Liver (tissue), 8 donors: ENCODE measurements at regions not wholly inside any gene's neighbourhood (a gene's known extent, or its start where the extent isn't known, plus 50 kb on each side); places are given as distances from the start of the nearest gene placed in this dataset.

Experiments used
- DNase-seq: peaks from one replicate; pipeline ENCODE4 v3.0.0-alpha.2; 2017; ENCODE audit warnings: low spot score
- H3K27ac ChIP-seq, 2 donors: one replicate each; pipeline ENCODE4 v1.7.0; 2013; ENCODE audit warnings: inconsistent platforms in 2 of 2, low read length in 2 of 2, control low read depth in 1 of 2, low read depth in 1 of 2, mild to moderate bottlenecking in 1 of 2
- H3K27me3 ChIP-seq, 4 donors: one replicate each; pipeline versions ENCODE4 v1.6.1 to v1.7.0; 2013; ENCODE audit warnings: low read length in 3 of 4, inconsistent platforms in 1 of 4, mild to moderate bottlenecking in 1 of 4, moderate library complexity in 1 of 4; ENCODE audit not compliant: control insufficient read depth in 4 of 4, insufficient read depth in 4 of 4
- H3K36me3 ChIP-seq, 4 donors: one replicate each; pipeline versions ENCODE4 v1.6.1 to v1.7.0; 2013; ENCODE audit warnings: low read length in 3 of 4, mild to moderate bottlenecking in 3 of 4, low read depth in 1 of 4, moderate library complexity in 1 of 4; ENCODE audit not compliant: control insufficient read depth in 4 of 4, insufficient read depth in 3 of 4
- H3K4me1 ChIP-seq, 4 donors: one replicate each; pipeline versions ENCODE4 v1.6.1 to v1.7.0; 2013; ENCODE audit warnings: low read length in 3 of 4, mild to moderate bottlenecking in 3 of 4, moderate library complexity in 1 of 4; ENCODE audit not compliant: control insufficient read depth in 4 of 4, insufficient read depth in 4 of 4
- H3K4me3 ChIP-seq, 3 donors: one replicate each; pipeline versions ENCODE4 v1.6.1 to v1.7.0; 2013; ENCODE audit warnings: low read length in 3 of 3, control low read depth in 1 of 3, low read depth in 1 of 3, mild to moderate bottlenecking in 1 of 3
- H3K9ac ChIP-seq, 2 donors: one replicate each; pipeline ENCODE4 v1.7.0; 2013; ENCODE audit warnings: low read length in 2 of 2, mild to moderate bottlenecking in 2 of 2, moderate library complexity in 2 of 2, control low read depth in 1 of 2, low read depth in 1 of 2
- H3K9me3 ChIP-seq, 4 donors: one replicate each; pipeline versions ENCODE4 v1.6.1 to v1.7.0; 2013; ENCODE audit warnings: low read length in 3 of 4; ENCODE audit not compliant: control insufficient read depth in 4 of 4
- ATF3 ChIP-seq: IDR thresholded peaks from 2 replicates; pipeline ENCODE4 v1.6.1; 2016; ENCODE audit warnings: antibody characterized with exemption
- EGR1 ChIP-seq, 2 donors: IDR thresholded peaks; 2 replicates each; pipeline ENCODE4 v1.6.1; 2016 to 2018; ENCODE audit warnings: antibody characterized with exemption in 2 of 2, low read depth in 2 of 2
- FOXA1 ChIP-seq: IDR thresholded peaks from 2 replicates; pipeline ENCODE4 v1.6.1; 2016; ENCODE audit warnings: antibody characterized with exemption
- FOXA2 ChIP-seq: IDR thresholded peaks from 2 replicates; pipeline ENCODE4 v1.6.1; 2016; ENCODE audit warnings: antibody characterized with exemption
- GABPA ChIP-seq, 2 donors: IDR thresholded peaks in 1 of 2; conservative IDR thresholded peaks in 1 of 2; 2 replicates each; pipeline ENCODE4 v1.6.1; 2016; ENCODE audit warnings: antibody characterized with exemption in 2 of 2, mild to moderate bottlenecking in 1 of 2, moderate library complexity in 1 of 2
- HNF4A ChIP-seq, 2 donors: conservative IDR thresholded peaks; 2 replicates each; pipeline ENCODE4 v1.6.1; 2016; ENCODE audit warnings: antibody characterized with exemption in 2 of 2, mild to moderate bottlenecking in 2 of 2
- HNF4G ChIP-seq: IDR thresholded peaks from 2 replicates; pipeline ENCODE4 v1.6.1; 2016; ENCODE audit warnings: antibody characterized with exemption
- JUND ChIP-seq, 2 donors: IDR thresholded peaks; 2 replicates each; pipeline ENCODE4 v1.6.1; 2016; ENCODE audit warnings: antibody characterized with exemption in 2 of 2
- NR2F2 ChIP-seq: IDR thresholded peaks from 2 replicates; pipeline ENCODE4 v1.6.1; 2016; ENCODE audit warnings: antibody characterized with exemption
- RAD21 ChIP-seq, 2 donors: IDR thresholded peaks; 2 replicates each; pipeline ENCODE4 v1.6.1; 2016; ENCODE audit warnings: antibody characterized with exemption in 2 of 2, mild to moderate bottlenecking in 2 of 2
- REST ChIP-seq: IDR thresholded peaks from 2 replicates; pipeline ENCODE4 v1.6.1; 2016; ENCODE audit warnings: antibody characterized with exemption, mild to moderate bottlenecking
- RXRA ChIP-seq, 2 donors: IDR thresholded peaks; 2 replicates each; pipeline ENCODE4 v1.6.1; 2017 to 2018; ENCODE audit warnings: antibody characterized with exemption in 2 of 2, mild to moderate bottlenecking in 1 of 2
- SP1 ChIP-seq: IDR thresholded peaks from 2 replicates; pipeline ENCODE4 v1.6.1; 2018; ENCODE audit warnings: antibody characterized with exemption, mild to moderate bottlenecking
- TAF1 ChIP-seq: conservative IDR thresholded peaks from 2 replicates; pipeline ENCODE4 v1.6.1; 2016; ENCODE audit warnings: antibody characterized with exemption, mild to moderate bottlenecking
- YY1 ChIP-seq: IDR thresholded peaks from 2 replicates; pipeline ENCODE4 v1.6.1; 2016; ENCODE audit warnings: antibody characterized with exemption, mild to moderate bottlenecking
- ZBTB33 ChIP-seq: IDR thresholded peaks from 2 replicates; pipeline ENCODE4 v1.6.1; 2016; ENCODE audit warnings: antibody characterized with exemption
- WGBS: extraction: QIAGEN DNeasy Blood & Tissue Kit; methylation state at CpG from one replicate; pipeline ENCODE4 v1.1.7; 2013; 5-methylcytosine and 5-hydroxymethylcytosine counted together
- TF ChIP-seq, protein P1 (sequence below): fragments of 150-350 bp; IDR thresholded peaks from 2 replicates; pipeline ENCODE4 v1.5.1; 2017; ENCODE audit warnings: improper control_type of control experiment, low read depth, low read length; ENCODE audit not compliant: missing input control
- TF ChIP-seq, protein P2 (sequence below): IDR thresholded peaks from 2 replicates; pipeline ENCODE4 v1.6.1; 2016; ENCODE audit warnings: antibody characterized with exemption
- donor health status: healthy.
- donor health status: healthy.
- donor health status: healthy.
- donor health status: healthy.
- donor health status: healthy.

- no peaks in the 10 kb centered on the region for H3K36me3 ChIP-seq
- no peaks in the 10 kb centered on the region for H3K9me3 ChIP-seq
- TF ChIP-seq RXRA (IDR thresholded peaks at IDR 0.05) (no peak), ATF3 (no peak), EGR1 (IDR thresholded peaks at IDR 0.05; ENCODE audit: low read depth in 2 of 2) (no peak), NR2F2 (no peak), FOXA2 (no peak), REST (no peak), HNF4G (no peak), FOXA1 (no peak), TAF1 (no peak), GABPA (IDR thresholded peaks at IDR 0.05 in 1 of 2, conservative IDR thresholded peaks at IDR 0.05 in 1 of 2) (no peak), HNF4A (conservative IDR thresholded peaks at IDR 0.05) (no peak), SP1 (no peak), RAD21 (IDR thresholded peaks at IDR 0.05) (no peak), JUND (IDR thresholded peaks at IDR 0.05) (no peak), YY1 (no peak), ZBTB33 (no peak)
- TF ChIP-seq, protein P1, sequence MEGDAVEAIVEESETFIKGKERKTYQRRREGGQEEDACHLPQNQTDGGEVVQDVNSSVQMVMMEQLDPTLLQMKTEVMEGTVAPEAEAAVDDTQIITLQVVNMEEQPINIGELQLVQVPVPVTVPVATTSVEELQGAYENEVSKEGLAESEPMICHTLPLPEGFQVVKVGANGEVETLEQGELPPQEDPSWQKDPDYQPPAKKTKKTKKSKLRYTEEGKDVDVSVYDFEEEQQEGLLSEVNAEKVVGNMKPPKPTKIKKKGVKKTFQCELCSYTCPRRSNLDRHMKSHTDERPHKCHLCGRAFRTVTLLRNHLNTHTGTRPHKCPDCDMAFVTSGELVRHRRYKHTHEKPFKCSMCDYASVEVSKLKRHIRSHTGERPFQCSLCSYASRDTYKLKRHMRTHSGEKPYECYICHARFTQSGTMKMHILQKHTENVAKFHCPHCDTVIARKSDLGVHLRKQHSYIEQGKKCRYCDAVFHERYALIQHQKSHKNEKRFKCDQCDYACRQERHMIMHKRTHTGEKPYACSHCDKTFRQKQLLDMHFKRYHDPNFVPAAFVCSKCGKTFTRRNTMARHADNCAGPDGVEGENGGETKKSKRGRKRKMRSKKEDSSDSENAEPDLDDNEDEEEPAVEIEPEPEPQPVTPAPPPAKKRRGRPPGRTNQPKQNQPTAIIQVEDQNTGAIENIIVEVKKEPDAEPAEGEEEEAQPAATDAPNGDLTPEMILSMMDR = no peak
- TF ChIP-seq, protein P2, sequence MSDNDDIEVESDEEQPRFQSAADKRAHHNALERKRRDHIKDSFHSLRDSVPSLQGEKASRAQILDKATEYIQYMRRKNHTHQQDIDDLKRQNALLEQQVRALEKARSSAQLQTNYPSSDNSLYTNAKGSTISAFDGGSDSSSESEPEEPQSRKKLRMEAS = no peak
- no peak for DNase-seq
- no peak overlapping the region for H3K27ac ChIP-seq
- no peaks in the 10 kb centered on the region for H3K4me1 ChIP-seq
- no peaks in the 10 kb centered on the region for H3K27me3 ChIP-seq
- WGBS = 2% methylated on average over 1 of the region's 1 CpG
- no peak overlapping the region for H3K9ac ChIP-seq
- H3K4me3 ChIP-seq = no peak overlapping the region
Observed at GRCh38 chr13:37995092-37995491, 125.5 kb upstream of the TRPC4 start.
